ENCODE measurements at regions not wholly inside any gene's neighbourhood (a gene's known extent, or its start where the extent isn't known, plus 50 kb on each side); places are given as distances from the start of the nearest gene placed in this dataset.

GRCh38 chr6:148240861-148241477 lies 101.7 kb upstream of the SASH1 start:
- TF ChIP-seq, protein P1, sequence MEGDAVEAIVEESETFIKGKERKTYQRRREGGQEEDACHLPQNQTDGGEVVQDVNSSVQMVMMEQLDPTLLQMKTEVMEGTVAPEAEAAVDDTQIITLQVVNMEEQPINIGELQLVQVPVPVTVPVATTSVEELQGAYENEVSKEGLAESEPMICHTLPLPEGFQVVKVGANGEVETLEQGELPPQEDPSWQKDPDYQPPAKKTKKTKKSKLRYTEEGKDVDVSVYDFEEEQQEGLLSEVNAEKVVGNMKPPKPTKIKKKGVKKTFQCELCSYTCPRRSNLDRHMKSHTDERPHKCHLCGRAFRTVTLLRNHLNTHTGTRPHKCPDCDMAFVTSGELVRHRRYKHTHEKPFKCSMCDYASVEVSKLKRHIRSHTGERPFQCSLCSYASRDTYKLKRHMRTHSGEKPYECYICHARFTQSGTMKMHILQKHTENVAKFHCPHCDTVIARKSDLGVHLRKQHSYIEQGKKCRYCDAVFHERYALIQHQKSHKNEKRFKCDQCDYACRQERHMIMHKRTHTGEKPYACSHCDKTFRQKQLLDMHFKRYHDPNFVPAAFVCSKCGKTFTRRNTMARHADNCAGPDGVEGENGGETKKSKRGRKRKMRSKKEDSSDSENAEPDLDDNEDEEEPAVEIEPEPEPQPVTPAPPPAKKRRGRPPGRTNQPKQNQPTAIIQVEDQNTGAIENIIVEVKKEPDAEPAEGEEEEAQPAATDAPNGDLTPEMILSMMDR (IDR thresholded peaks at IDR 0.05; ENCODE audit: insufficient read depth, low read depth, low read length), result no peak
- TF ChIP-seq EZH2 (IDR thresholded peaks at IDR 0.05; ENCODE audit: insufficient read depth, low read length), result no peak

Data from astrocyte (in vitro differentiated cells and primary cell).